PC-9 (cell line): ENCODE measurements at regions not wholly inside any gene's neighbourhood (a gene's known extent, or its start where the extent isn't known, plus 50 kb on each side); places are given as distances from the start of the nearest gene placed in this dataset.

ENCODE experiments used
- CTCF ChIP-seq: fragments of 200-600 bp; sonication (generic); conservative IDR thresholded peaks from 2 replicates; pipeline ENCODE4 v1.6.1; 2017; ENCODE audit warnings: mixed run types, antibody characterized with exemption, mild to moderate bottlenecking, moderate library complexity
- EZH2 ChIP-seq: fragments of 200-600 bp; sonication (generic); IDR thresholded peaks from 2 replicates; pipeline ENCODE4 v1.8.0; 2017; ENCODE audit warnings: antibody characterized with exemption, low read depth

GRCh38 chr4:65825116-65825753 lies 154.9 kb upstream of the EPHA5 start:
- no peak for TF ChIP-seq CTCF
- no peak for TF ChIP-seq EZH2
